ENCODE measurements at regions not wholly inside any gene's neighbourhood (a gene's known extent, or its start where the extent isn't known, plus 50 kb on each side); places are given as distances from the start of the nearest gene placed in this dataset.
"Not testable (repeated sequence)": the region's sequence is repeated elsewhere in the genome, so short reads cannot be mapped to it uniquely, and the experiment has no call there.

- no peak overlapping the region for H3K4me3 ChIP-seq (ENCODE audit: control insufficient read depth in 2 of 3, extremely low read depth in 1 of 3, insufficient read depth in 2 of 3, low read depth in 1 of 3, low read length in 3 of 3)
- no peaks in the 10 kb centered on the region for H3K9me3 ChIP-seq (ENCODE audit: control insufficient read depth, low read depth, low read length)
- H3K9ac ChIP-seq (ENCODE audit: control insufficient read depth, extremely low read depth, insufficient read depth, low read length): no peak overlapping the region
- H4K20me1 ChIP-seq (ENCODE audit: control insufficient read depth, extremely low read depth, insufficient read depth, low read length): no peaks in the 10 kb centered on the region
- DNase-seq (ENCODE audit: low read depth, low spot score) (no peak), FAIRE-seq (no peak)
- no peak overlapping the region for H2AFZ ChIP-seq (ENCODE audit: control insufficient read depth, low read length)
- no peaks in the 10 kb centered on the region for H3K4me1 ChIP-seq (ENCODE audit: control insufficient read depth, extremely low read depth, insufficient read depth, low read length)
- dilution Hi-C loops (cut with MboI; ENCODE audit: extremely low pct_ligation_motif_present, low sequenced_read_pairs): no loop called here
- no peak overlapping the region for H3K27ac ChIP-seq (ENCODE audit: control insufficient read depth, insufficient read depth, low read length)
- no peaks in the 10 kb centered on the region for H3K9me1 ChIP-seq (ENCODE audit: control insufficient read depth, extremely low read depth, insufficient read depth, low read length)
- no peaks in the 10 kb centered on the region for H3K79me2 ChIP-seq (ENCODE audit: control insufficient read depth, insufficient read depth, low read length)
- TF ChIP-seq EZH2 (IDR thresholded peaks at IDR 0.05; ENCODE audit: low read length): no peak
- TF ChIP-seq, protein P1, sequence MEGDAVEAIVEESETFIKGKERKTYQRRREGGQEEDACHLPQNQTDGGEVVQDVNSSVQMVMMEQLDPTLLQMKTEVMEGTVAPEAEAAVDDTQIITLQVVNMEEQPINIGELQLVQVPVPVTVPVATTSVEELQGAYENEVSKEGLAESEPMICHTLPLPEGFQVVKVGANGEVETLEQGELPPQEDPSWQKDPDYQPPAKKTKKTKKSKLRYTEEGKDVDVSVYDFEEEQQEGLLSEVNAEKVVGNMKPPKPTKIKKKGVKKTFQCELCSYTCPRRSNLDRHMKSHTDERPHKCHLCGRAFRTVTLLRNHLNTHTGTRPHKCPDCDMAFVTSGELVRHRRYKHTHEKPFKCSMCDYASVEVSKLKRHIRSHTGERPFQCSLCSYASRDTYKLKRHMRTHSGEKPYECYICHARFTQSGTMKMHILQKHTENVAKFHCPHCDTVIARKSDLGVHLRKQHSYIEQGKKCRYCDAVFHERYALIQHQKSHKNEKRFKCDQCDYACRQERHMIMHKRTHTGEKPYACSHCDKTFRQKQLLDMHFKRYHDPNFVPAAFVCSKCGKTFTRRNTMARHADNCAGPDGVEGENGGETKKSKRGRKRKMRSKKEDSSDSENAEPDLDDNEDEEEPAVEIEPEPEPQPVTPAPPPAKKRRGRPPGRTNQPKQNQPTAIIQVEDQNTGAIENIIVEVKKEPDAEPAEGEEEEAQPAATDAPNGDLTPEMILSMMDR (optimal IDR thresholded peaks at IDR 0.05 in 1 of 3, IDR thresholded peaks at IDR 0.05 in 1 of 3, conservative IDR thresholded peaks at IDR 0.05 in 1 of 3; ENCODE audit: extremely low read depth in 1 of 3, insufficient read depth in 2 of 3, low read length in 3 of 3): no peak
- H3K4me2 ChIP-seq (ENCODE audit: control insufficient read depth, extremely low read depth, insufficient read depth, low read depth, low read length): no peak overlapping the region
- H3K36me3 ChIP-seq (ENCODE audit: control insufficient read depth in 2 of 2, extremely low read depth in 1 of 2, insufficient read depth in 2 of 2, low read length in 2 of 2): no peaks in the 10 kb centered on the region
- H3K27me3 ChIP-seq (ENCODE audit: control insufficient read depth, extremely low read depth, insufficient read depth, low read length): no peaks in the 10 kb centered on the region
Measured at GRCh38 chr6:128586095-128586494, 65.7 kb upstream of the PTPRK start.

GRCh38 chr6:128580224-128581110 is 60.1 kb upstream of the PTPRK start:
- no peaks in the 10 kb centered on the region for H3K4me1 ChIP-seq (ENCODE audit: control insufficient read depth, extremely low read depth, insufficient read depth, low read length)
- no peak for FAIRE-seq

DNA sequence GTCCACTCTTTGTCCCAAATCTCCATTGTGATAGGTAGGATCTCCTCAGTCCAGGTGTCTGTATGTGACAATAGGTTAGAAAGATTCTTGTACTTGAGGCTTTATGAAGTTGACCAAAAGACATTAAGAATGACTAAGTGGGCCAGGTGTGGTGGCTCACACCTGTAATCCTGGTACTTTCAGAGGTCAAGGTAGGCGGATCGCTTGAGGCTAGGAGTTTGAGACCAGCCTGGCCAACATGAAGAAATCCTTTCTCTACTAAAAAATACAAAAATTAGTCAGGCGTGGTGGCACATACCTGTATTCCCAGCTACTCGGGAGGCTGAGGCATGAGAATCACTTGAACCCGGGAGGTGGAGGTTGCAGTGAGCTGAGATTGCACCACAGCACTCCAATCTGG is 54.9 kb upstream of the PTPRK start:
- H3K36me3 ChIP-seq (ENCODE audit: control insufficient read depth in 2 of 2, extremely low read depth in 1 of 2, insufficient read depth in 2 of 2, low read length in 2 of 2); H3K9me3 ChIP-seq (ENCODE audit: control insufficient read depth, low read depth, low read length); DNase-seq (ENCODE audit: low read depth, low spot score); FAIRE-seq; dilution Hi-C loops (cut with MboI; ENCODE audit: extremely low pct_ligation_motif_present, low sequenced_read_pairs); H3K27me3 ChIP-seq (ENCODE audit: control insufficient read depth, extremely low read depth, insufficient read depth, low read length); H3K9ac ChIP-seq (ENCODE audit: control insufficient read depth, extremely low read depth, insufficient read depth, low read length); H3K4me1 ChIP-seq (ENCODE audit: control insufficient read depth, extremely low read depth, insufficient read depth, low read length); H3K79me2 ChIP-seq (ENCODE audit: control insufficient read depth, insufficient read depth, low read length); H2AFZ ChIP-seq (ENCODE audit: control insufficient read depth, low read length); H4K20me1 ChIP-seq (ENCODE audit: control insufficient read depth, extremely low read depth, insufficient read depth, low read length); H3K27ac ChIP-seq (ENCODE audit: control insufficient read depth, insufficient read depth, low read length); H3K4me2 ChIP-seq (ENCODE audit: control insufficient read depth, extremely low read depth, insufficient read depth, low read depth, low read length); H3K9me1 ChIP-seq (ENCODE audit: control insufficient read depth, extremely low read depth, insufficient read depth, low read length); H3K4me3 ChIP-seq (ENCODE audit: control insufficient read depth in 2 of 3, extremely low read depth in 1 of 3, insufficient read depth in 2 of 3, low read depth in 1 of 3, low read length in 3 of 3): not testable (repeated sequence)

More at GRCh38 chr6:128580224-128581110, 60.1 kb upstream of the PTPRK start:
- Histone ChIP-seq H3K27me3 (ENCODE audit: control insufficient read depth, extremely low read depth, insufficient read depth, low read length) (no peaks in the 10 kb centered on the region), H3K27ac (ENCODE audit: control insufficient read depth, insufficient read depth, low read length) (no peak overlapping the region), H3K9ac (ENCODE audit: control insufficient read depth, extremely low read depth, insufficient read depth, low read length) (no peak overlapping the region), H4K20me1 (ENCODE audit: control insufficient read depth, extremely low read depth, insufficient read depth, low read length) (no peaks in the 10 kb centered on the region), H2AFZ (ENCODE audit: control insufficient read depth, low read length) (no peak overlapping the region), H3K4me2 (ENCODE audit: control insufficient read depth, extremely low read depth, insufficient read depth, low read depth, low read length) (no peak overlapping the region), H3K4me3 (ENCODE audit: control insufficient read depth in 2 of 3, extremely low read depth in 1 of 3, insufficient read depth in 2 of 3, low read depth in 1 of 3, low read length in 3 of 3) (no peak overlapping the region), H3K9me1 (ENCODE audit: control insufficient read depth, extremely low read depth, insufficient read depth, low read length) (no peaks in the 10 kb centered on the region), H3K79me2 (ENCODE audit: control insufficient read depth, insufficient read depth, low read length) (no peaks in the 10 kb centered on the region), H3K36me3 (ENCODE audit: control insufficient read depth in 2 of 2, extremely low read depth in 1 of 2, insufficient read depth in 2 of 2, low read length in 2 of 2) (no peaks in the 10 kb centered on the region), H3K9me3 (ENCODE audit: control insufficient read depth, low read depth, low read length) (no peaks in the 10 kb centered on the region)
- TF ChIP-seq EZH2 (IDR thresholded peaks at IDR 0.05; ENCODE audit: low read length): no peak
- TF ChIP-seq, protein P1 (optimal IDR thresholded peaks at IDR 0.05 in 1 of 3, IDR thresholded peaks at IDR 0.05 in 1 of 3, conservative IDR thresholded peaks at IDR 0.05 in 1 of 3; ENCODE audit: extremely low read depth in 1 of 3, insufficient read depth in 2 of 3, low read length in 3 of 3): no peak
- dilution Hi-C loops (cut with MboI; ENCODE audit: extremely low pct_ligation_motif_present, low sequenced_read_pairs): no loop called here
- no peak for DNase-seq (ENCODE audit: low read depth, low spot score)
